GDM1 (cell line): ENCODE measurements at regions not wholly inside any gene's neighbourhood (a gene's known extent, or its start where the extent isn't known, plus 50 kb on each side); places are given as distances from the start of the nearest gene placed in this dataset.

Source experiments
- DNase-seq: peaks from one replicate; lab custom pipeline; 2025; lab: John Stamatoyannopoulos, UW

DNA sequence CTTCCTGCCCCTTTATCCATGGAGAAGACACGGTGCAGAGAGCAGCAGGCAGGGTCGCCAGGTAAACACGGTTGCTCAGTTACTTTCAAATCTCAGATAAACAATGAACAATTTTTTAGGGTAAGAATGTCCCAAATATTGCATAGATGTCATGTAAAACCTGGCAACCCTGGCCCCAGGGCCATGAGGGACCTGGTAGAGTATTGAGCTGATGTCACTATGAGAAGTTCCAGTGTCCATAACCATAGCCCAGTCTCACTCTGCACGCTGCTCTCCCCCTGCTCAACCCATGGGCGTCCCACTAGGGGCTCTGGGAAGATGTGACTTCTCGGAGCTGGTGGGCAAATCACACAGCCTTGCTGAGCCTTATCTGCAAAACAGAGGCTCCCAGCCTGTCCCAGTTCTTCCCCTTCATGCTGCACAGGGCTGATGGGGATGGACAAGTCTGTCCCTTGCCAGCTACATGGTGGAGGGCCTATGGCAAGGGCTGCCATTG is 71.3 kb upstream of the TOP1 start:
- DNase-seq: no peak

DNA sequence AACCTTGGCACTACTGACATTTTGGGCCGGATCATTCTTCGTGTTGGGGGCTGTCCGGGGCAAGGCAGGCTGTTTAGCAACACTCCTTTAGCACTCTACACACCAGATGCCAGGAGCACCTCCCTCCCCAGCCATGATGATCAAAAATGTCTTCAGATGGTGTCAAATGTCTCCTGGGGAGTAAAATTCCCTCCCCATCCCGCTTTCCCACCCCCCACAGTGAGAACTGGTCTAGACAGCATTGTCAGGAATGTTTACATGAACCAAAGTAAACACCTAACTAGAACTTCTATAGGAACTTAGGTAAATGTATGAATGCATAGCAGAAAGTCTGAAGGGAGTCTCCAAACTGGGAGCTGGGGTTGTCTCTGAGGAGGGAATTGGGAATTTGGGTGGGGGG is 70.0 kb upstream of the TOP1 start:
- DNase-seq: no peak

DNA sequence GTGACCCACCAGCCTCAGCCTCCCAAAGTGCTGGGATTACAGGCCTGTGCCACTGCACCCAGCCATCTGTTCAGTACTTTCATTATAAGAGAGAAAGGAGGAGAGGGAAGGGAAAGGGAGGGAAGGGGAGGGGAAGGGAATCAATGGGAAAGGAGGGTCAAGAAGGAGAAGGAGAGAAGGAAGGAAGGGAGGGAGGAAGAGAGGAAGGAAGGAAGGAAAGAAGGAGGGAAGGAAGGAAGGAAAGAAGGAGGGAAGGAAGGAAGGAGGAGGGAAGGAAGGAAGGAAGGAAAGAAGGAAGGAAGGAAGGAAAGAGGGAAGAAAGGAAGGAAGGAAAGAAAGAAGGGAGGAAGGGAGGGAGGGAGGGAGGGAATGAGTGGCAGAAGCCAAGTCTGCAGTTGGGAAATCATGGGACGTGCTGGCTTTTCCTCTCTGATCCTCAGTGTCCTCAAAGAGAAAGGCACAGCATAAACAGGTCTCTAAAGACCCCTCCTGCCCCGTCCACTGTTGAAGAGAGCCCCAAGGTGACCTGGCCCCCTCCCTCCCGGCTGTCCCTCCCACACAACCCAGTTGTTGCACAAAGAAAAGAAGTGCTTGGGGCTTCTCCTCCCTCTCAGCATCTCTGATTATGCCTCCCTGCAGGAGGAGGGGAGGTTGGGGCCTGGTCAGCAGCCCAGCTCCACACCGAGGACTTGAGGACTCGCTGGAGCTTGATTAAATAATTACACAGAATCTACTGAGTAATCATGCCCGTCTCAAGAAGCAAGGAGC is 69.1 kb upstream of the TOP1 start:
- DNase-seq: no peak

DNA sequence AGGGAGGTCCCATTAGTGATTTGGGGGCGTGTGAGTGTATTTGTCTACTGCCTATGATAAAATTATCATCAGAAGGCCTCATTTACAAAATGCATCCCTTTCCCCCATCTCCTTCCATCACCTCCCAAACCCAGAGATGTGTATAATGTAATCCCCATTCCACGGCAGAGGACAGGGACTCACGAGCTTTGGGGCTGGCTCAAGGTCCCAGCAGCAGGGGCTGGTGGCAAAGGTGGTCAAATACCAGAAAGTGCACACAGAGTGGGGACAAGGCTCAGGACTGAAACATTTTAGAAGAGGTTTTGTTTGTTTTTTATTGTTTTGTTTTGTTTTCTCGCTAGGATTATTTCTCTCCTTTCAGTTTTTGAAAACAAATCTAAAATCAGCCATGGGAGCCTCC is 68.5 kb upstream of the TOP1 start:
- no peak for DNase-seq

DNA sequence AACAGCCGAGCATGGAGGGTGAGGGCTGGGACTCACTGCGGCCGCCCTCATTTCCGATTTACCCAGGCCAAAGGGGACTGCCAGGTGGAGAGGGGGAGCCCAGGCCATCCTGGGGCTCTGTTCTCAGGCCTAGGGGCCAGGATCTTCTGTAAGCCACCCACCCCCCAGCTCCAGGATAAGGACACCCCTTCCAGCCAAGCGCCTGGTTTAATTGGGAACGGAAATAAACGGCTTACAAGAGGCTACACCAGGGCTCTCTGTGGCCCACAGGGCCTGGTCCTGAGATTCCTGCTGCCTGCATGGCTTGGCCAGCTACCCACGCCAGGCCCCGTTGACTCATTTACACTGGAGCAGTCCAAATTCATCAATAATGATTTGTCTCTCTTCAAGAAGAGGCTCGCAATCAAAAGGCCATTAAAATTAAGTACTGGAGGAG is 68.1 kb upstream of the TOP1 start:
- no peak for DNase-seq

DNA sequence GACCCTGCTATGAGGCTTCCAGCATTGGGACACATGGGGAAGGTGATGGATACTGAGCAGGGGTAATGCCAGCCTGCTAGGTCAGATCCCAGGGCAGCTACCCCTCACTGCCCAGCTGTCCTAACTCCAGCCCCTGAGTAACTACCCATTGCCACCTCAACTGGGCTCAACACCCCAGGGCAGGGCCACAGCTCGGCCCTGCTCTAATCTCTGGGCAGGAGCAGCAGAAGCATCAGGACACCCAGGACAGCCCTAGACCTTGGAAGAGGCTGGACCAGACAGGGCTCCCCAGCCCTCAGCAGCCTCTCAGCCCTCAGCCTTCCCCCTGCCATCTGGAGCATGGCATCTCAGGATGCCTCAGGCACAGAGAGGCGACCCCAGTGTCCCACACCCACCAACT is 67.4 kb upstream of the TOP1 start:
- DNase-seq: no peak

DNA sequence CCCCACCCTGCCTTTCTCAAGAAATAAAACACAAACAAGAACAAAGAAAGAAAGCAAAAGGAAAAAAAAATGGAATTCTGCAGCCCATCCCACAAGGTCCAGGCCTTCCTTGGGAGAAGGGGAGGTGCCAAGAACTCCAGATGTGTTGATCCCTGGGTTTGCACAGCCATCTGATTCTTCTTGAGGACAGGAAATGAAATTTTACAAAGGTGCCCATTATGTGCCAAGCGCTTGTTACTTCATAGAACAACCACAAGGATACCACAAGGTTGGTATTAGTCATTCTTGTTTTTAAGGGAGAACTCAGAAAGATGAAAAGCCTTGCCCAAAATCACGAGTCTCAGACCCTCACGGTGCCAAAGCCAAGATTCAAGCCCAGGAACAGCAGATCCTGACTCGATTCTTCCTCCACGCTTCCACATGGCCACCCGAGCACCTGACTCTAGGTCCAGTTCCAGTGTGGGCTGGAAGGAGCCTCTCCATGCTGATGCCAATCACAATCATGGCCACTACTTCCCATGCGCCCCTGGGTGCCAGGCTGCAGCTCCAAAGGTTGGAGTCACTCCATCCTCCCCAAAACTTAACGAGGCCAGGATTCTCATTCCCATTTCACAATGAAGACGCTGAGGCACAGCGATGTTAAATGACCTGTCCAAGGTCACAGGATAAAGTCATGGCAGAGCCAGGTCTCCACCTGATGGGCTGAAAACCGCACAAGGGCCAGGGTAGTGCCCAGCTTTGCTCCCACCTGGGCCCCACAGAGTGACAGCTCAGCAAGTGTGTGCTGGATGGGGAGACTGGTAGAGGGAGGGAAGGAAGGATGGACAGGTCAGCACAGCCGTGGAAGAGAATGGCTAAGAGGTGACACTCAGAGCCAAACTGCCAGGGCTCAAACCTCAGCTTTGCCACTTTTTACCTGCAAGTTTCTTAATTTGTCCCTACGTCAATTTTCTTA is 66.7 kb upstream of the TOP1 start:
- no peak for DNase-seq

DNA sequence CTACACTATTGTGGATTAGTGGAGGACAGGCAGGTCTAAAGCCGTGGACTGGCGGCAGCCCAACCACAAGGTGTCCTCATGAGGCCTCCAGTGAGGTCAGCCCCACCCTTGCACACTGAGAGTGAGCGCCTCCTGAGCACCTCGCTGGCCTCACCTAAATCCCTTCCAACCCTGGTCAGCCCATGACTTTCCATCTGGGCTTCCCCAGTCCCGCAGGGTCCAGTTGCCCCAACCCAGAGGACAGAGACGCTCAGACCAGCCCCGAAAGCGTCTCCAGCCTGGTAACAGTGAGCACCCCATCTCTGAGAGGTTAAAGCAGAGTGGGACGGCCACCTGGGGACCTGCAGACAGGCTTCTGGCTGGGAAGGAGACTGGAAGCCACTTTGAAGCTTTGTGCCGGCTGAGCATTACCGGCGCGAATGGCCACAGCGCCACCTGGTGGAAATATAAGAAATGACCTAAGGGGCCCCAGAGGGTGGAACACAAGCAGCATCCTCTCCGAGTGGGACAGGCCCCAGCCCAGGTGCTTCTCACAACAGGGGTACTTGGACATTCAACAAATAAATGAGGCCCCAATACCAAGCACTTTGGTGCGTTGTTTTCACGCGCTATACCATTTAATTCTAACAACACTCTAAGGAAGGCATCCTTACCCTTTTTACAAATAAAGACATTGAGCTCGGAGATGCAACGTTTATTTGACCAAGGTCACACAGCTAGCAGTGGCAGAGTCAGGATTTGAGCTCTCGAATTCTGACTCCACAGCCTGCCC is 65.7 kb upstream of the TOP1 start:
- peak; percentile 38 for DNase-seq

DNA sequence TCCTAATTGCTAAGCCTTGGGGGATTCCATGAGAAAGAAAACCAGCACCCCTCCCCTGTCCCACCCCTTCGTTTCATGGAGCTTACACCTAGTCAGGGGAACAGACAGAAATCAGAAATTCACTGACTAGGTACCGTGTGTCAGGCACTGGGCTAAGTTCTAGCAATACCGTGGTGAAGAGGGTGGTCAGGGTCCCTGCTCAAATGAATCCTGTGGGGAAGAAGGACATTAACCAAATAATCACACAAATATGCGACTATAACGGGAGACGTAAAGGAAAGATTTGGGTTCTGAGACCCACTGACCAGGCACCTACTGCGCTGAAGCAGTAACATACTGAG is 65.1 kb upstream of the TOP1 start:
- DNase-seq: no peak

DNA sequence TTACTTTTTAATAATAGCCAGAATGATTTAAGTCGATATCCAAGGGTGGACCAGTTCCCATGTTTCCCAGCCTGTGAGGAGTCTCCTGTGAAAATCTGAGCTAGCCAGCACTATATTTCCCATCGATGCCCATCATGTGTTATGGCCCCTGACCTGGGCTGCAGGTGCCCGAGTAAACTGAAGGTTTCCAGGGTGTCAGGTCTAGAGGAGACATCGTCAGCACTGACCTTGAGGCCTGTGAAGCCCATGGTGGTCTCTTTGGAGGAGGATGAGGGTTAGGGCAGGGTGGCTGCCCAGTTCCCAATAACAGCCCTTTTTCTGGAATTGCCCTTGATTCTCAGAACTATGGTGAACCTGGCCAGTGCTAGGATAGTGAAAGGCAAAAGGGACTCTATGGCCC is 63.0 kb upstream of the TOP1 start:
- no peak for DNase-seq

DNA sequence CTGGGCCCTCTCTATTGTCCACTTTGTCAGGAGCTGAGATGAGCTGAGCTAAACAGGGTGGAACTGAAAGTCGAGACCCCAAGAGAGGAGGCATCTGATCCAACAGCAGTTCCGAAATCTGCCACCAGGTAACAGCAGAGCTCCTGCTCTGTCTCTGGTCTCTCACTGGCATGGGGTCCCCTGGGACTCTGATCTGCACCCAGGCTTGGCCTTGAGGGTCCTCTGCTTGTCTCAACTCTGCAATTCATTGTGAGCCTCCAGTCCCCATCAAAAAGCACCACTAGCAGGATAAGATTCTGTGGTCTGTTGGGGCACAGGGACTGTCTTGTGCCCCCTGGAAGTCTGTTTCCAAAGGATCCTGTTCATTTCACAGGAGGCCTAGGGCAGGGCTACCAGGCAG is 62.5 kb upstream of the TOP1 start:
- DNase-seq: no peak

DNA sequence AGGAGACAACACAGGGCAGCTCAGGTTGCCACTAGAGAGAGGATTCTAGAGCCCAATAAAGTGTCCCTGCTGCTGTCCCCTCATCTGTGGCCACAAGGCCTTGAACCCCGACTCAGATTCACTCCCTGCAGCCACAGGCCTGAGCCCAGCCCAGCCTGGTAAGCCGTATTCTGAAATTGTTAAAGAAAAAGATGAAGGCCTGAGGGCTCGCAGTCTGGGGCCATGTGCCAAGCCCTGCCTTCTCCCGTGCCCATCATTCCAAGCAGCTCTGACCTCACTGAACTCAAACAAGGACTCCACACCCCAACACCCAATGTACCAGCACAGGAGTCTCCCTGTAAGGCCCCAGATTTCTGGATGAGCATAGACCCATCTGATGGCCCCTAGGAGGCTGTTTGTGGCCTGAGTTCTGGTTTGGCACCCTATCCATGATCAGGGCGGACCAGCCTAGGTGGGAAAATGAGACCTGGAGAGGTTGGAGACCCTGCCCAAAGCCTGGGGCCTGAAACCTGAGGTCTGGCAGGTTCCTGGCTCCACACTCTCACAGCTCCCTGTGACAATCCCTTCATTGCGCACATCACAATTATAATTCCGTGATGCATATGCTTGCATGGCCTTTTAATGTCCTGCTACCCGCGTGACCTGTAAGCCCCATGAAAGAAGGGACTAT is 62.0 kb upstream of the TOP1 start:
- DNase-seq: no peak

DNA sequence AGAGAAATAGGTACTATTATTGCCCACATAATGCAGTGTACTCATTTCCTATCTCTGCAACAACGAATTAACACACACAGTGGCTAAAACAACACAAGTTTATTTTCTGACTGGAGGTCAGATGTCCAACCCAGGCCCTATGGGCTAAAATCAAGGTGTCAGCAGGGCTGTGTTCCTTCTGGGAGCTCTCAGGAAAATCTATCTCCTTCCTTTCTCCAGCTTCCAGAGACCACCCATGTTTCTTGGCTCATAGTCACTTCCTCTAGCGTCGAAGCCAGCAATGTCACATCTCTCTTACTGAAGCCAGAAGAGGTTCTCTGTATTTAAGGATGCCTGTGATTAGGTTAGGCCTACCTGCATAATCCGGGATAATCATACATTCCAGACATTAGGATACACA is 60.9 kb upstream of the TOP1 start:
- DNase-seq: no peak

DNA sequence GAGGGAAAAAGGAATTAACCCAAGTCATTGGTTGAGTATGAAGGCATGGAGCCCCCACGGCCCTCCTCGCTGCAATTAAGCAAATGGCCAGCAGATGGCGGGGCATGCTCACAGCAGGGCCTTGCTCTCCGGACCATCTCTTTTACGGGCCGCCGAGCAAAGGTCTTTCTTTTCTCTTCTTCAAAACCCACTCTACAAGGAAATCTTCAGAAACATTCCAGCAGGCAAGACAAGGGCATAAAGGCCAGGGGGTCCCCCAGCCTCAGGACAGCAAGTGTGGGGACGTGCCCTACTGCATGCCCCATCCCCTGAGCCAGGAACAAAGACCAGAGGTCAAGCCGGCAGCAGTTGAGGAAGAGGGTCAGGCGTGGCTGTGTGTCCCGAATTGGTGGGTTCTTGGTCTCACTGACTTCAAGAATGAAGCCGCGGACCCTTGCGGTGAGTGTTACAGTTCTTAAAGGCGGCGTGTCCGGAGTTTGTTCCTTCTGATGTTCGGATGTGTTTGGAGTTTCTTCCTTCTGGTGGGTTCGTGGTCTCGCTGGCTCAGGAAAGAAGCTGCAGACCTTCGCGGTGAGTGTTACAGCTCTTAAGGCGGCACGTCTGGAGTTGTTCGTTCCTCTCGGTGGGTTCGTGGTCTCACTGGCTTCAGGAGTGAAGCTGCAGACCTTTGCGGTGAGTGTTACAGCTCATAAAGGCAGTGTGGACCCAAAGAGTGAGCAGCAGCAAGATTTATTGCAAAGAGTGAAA is 59.6 kb upstream of the TOP1 start:
- DNase-seq: peak; percentile 65

DNA sequence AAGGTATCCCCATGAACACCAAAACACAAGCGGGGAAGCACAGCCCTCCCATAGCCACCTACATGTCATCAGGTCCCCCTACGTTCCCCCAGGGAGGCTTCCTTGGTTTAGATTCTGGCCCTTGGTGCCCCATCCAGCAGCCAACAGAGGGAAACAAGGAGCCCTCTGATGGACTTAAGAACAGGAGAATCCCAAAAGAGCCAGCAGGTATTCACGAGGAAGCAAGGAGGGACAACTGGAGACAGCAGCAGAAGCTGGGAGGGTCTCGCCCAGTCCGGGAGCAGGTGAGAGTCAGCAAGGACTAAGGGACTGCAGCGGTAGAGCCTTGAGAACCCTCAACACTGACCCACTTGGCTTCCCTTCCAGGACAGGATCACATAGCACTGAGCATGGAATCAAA is 58.4 kb upstream of the TOP1 start:
- no peak for DNase-seq

DNA sequence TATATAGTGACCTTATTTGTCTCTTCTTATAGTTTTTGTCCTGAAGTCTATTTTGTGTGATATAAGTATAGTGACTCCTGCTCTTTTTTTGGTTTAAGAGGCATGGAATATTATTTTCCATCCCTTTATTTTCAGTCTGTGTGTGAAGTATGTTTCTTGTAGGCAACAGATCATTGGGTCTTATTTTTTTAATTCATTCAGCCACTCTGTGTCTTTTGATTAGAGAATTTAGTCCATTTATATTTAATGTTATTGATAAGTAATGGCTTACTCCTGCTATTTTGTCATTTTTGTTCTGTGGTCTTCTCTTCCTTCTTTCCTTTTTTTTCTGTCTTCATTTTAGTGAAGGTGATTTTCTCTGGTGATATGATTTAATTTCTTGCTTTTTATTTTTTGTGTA is 51.4 kb upstream of the TOP1 start:
- no peak for DNase-seq

DNA sequence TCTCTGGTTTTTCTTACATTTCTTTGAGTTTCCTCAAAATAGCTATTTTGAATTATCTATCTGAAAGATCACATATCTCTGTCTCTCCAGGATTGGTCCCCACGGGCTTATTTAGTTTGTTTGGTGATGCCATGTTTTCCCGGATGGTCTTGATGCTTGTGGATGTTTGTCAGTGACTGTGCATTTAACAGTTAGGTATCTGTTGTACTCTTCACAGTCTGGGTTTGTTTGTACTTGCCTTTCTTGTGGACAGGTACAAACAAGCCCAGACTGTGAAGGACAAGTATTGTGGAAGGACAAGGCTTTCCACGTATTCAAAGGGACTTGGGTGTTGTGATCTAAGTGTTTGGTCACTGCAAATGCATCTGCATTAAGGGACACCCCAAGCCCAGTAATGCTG is 49.9 kb upstream of the TOP1 start:
- DNase-seq: no peak
